H1 (cell line): ENCODE measurements at regions not wholly inside any gene's neighbourhood (a gene's known extent, or its start where the extent isn't known, plus 50 kb on each side); places are given as distances from the start of the nearest gene placed in this dataset.

Experiments used
- CTCF ChIA-PET: fragments of 300-600 bp; sonication (Branson Sonifier 250); formaldehyde crosslinking; loops from one replicate; lab custom pipeline; 2021; ENCODE audit not compliant: partially characterized antibody; lab: Charles Lee
- POLR2A ChIA-PET: fragments of 300-600 bp; sonication (Branson Sonifier 250); formaldehyde crosslinking; loops from one replicate; lab custom pipeline; 2021; ENCODE audit warnings: inconsistent platforms; ENCODE audit not compliant: partially characterized antibody; lab: Charles Lee
- DNase-seq, 2 experiments: peaks; one replicate each; pipeline versions ENCODE4 v3.0.0 to v3.0.0-alpha.2; 2010 to 2022; ENCODE audit warnings: low spot score in 2 of 2, low read depth in 1 of 2, mixed read lengths in 1 of 2
- FAIRE-seq: peaks from 2 replicates; lab custom pipeline; 2011; peaks lifted over from hg19 to GRCh38; lab: Jason Lieb, UNC
- H2AFZ ChIP-seq: 2 replicates; pipeline ENCODE4 v1.8.1; 2012; ENCODE audit warnings: low read length, inconsistent platforms
- H2AK5ac ChIP-seq: 2 replicates; pipeline ENCODE4 v1.6.1; 2013; ENCODE audit warnings: low read depth, low read length
- H2BK120ac ChIP-seq: replicated peaks from 2 replicates; pipeline ENCODE3; 2013; ENCODE audit warnings: low read depth, low read length, inconsistent platforms
- H2BK12ac ChIP-seq: 2 replicates; pipeline ENCODE4 v1.6.1; 2013; ENCODE audit warnings: low read depth, low read length
- H2BK15ac ChIP-seq: 2 replicates; pipeline ENCODE4 v1.6.1; 2013; ENCODE audit warnings: low read length
- H2BK20ac ChIP-seq: 2 replicates; pipeline ENCODE4 v1.6.1; 2013; ENCODE audit warnings: low read length
- H2BK5ac ChIP-seq: 2 replicates; pipeline ENCODE4 v1.6.1; 2013; ENCODE audit warnings: low read depth, low read length
- H3K14ac ChIP-seq: 2 replicates; pipeline ENCODE4 v1.6.1; 2013; ENCODE audit warnings: inconsistent platforms; ENCODE audit not compliant: insufficient read length
- H3K18ac ChIP-seq: 2 replicates; pipeline ENCODE4 v1.6.1; 2013; ENCODE audit warnings: low read length; ENCODE audit errors: extremely low read depth
- H3K23ac ChIP-seq: 2 replicates; pipeline ENCODE4 v1.6.1; 2013; ENCODE audit warnings: inconsistent platforms; ENCODE audit not compliant: insufficient read length
- H3K23me2 ChIP-seq: 2 replicates; pipeline ENCODE4 v1.6.1; 2013; ENCODE audit warnings: low read depth, low read length
- H3K27ac ChIP-seq: 2 replicates; pipeline ENCODE4 v1.6.1; 2011; ENCODE audit warnings: low read depth, low read length, inconsistent platforms
- H3K27me3 ChIP-seq, 4 experiments: replicated peaks in 1 of 4; 1 replicate in 1 of 4; 2 replicates in 3 of 4; pipeline versions ENCODE4 v1.6.1 to v1.8.1; 2011 to 2013; ENCODE audit warnings: low read length in 3 of 4, mild to moderate bottlenecking in 3 of 4, inconsistent platforms in 2 of 4, mixed read lengths in 2 of 4, moderate library complexity in 1 of 4; ENCODE audit not compliant: control insufficient read depth in 3 of 4, insufficient read depth in 3 of 4; ENCODE audit errors: extremely low read depth in 1 of 4
- H3K36me3 ChIP-seq, 4 experiments: 2 replicates each; pipeline versions ENCODE4 v1.6.1 to v1.8.1; 2011 to 2013; ENCODE audit warnings: mild to moderate bottlenecking in 4 of 4, low read length in 3 of 4, moderate library complexity in 2 of 4, control low read depth in 1 of 4, inconsistent platforms in 1 of 4; ENCODE audit not compliant: insufficient read depth in 4 of 4, control insufficient read depth in 2 of 4
- H3K4ac ChIP-seq: replicated peaks from 2 replicates; pipeline ENCODE3; 2013; ENCODE audit warnings: low read length, low read depth, mixed read lengths, inconsistent platforms; ENCODE audit not compliant: insufficient read length
- H3K4me1 ChIP-seq, 4 experiments: replicated peaks in 1 of 4; 1 replicate in 1 of 4; 2 replicates in 3 of 4; pipeline versions ENCODE4 v1.6.1 to v1.8.1; 2011 to 2013; ENCODE audit warnings: low read length in 3 of 4, inconsistent platforms in 2 of 4, mixed read lengths in 1 of 4; ENCODE audit not compliant: insufficient read depth in 4 of 4, control insufficient read depth in 3 of 4
- H3K4me2 ChIP-seq, 2 experiments: 2 replicates each; pipeline versions ENCODE4 v1.6.1 to v1.8.1; 2011 to 2013; ENCODE audit warnings: low read depth in 2 of 2, low read length in 2 of 2, control low read depth in 1 of 2, inconsistent platforms in 1 of 2, mild to moderate bottlenecking in 1 of 2; ENCODE audit not compliant: insufficient read depth in 1 of 2
- H3K4me3 ChIP-seq, 4 experiments: fragments of 200-600, 300-600 bp in 1 of 4; sonication (generic), shearing (Covaris generic), sonication (Bioruptor Twin) in 1 of 4; 2 replicates each; pipeline versions ENCODE4 v1.5.1 to v1.8.1; 2011 to 2016; ENCODE audit warnings: low read length in 4 of 4, low read depth in 3 of 4, control low read depth in 2 of 4, inconsistent platforms in 2 of 4, mild to moderate bottlenecking in 2 of 4, mixed read lengths in 1 of 4, moderate library complexity in 1 of 4; ENCODE audit not compliant: insufficient read depth in 2 of 4; ENCODE audit errors: extremely low read depth in 1 of 4
- H3K56ac ChIP-seq: replicated peaks from 2 replicates; pipeline ENCODE3; 2013; ENCODE audit warnings: low read depth, mild to moderate bottlenecking, mixed read lengths, low read length, inconsistent platforms; ENCODE audit not compliant: insufficient read length
- H3K79me1 ChIP-seq: 2 replicates; pipeline ENCODE4 v1.6.1; 2013; ENCODE audit warnings: low read depth, low read length, control low read depth
- H3K79me2 ChIP-seq, 2 experiments: 2 replicates each; pipeline versions ENCODE4 v1.6.1 to v1.8.1; 2012 to 2013; ENCODE audit warnings: low read length in 2 of 2, mild to moderate bottlenecking in 2 of 2, inconsistent platforms in 1 of 2; ENCODE audit not compliant: insufficient read depth in 2 of 2, control insufficient read depth in 1 of 2
- H3K9ac ChIP-seq, 4 experiments: replicated peaks in 1 of 4; 1 replicate in 1 of 4; 2 replicates in 3 of 4; pipeline versions ENCODE4 v1.6.1 to v1.8.1; 2011 to 2013; ENCODE audit warnings: low read depth in 3 of 4, low read length in 3 of 4, control low read depth in 2 of 4, mild to moderate bottlenecking in 2 of 4, moderate library complexity in 2 of 4, inconsistent platforms in 1 of 4; ENCODE audit errors: extremely low read depth in 1 of 4
- H3K9me3 ChIP-seq, 2 experiments: 2 replicates each; pipeline versions ENCODE4 v1.6.1 to v1.8.1; 2012 to 2013; ENCODE audit warnings: mild to moderate bottlenecking in 2 of 2, moderate library complexity in 2 of 2, control low read depth in 1 of 2, inconsistent platforms in 1 of 2, low read depth in 1 of 2, low read length in 1 of 2, mixed read lengths in 1 of 2; ENCODE audit not compliant: insufficient read depth in 2 of 2
- H4K20me1 ChIP-seq, 2 experiments: replicated peaks in 1 of 2; 2 replicates each; pipeline versions ENCODE3 to v1.8.1; 2011 to 2013; ENCODE audit warnings: inconsistent platforms in 2 of 2, low read length in 2 of 2, mild to moderate bottlenecking in 1 of 2; ENCODE audit not compliant: insufficient read depth in 2 of 2, control insufficient read depth in 1 of 2
- H4K5ac ChIP-seq: 2 replicates; pipeline ENCODE4 v1.6.1; 2013; ENCODE audit warnings: low read length, low read depth, mixed read lengths, inconsistent platforms; ENCODE audit not compliant: insufficient read length
- H4K8ac ChIP-seq: 2 replicates; pipeline ENCODE4 v1.8.0; 2013; ENCODE audit warnings: mild to moderate bottlenecking, moderate library complexity, low read length, inconsistent platforms; ENCODE audit not compliant: insufficient read depth; ENCODE audit errors: extremely low read depth
- H4K91ac ChIP-seq: replicated peaks from 2 replicates; pipeline ENCODE3; 2013; ENCODE audit warnings: low read length, mixed read lengths, inconsistent platforms; ENCODE audit not compliant: insufficient read length
- ASH2L ChIP-seq: fragments of 200-600, 300-600 bp; sonication (generic); IDR thresholded peaks from one replicate; pipeline ENCODE4 v1.7.1; 2017; ENCODE audit warnings: low read length
- CEBPB ChIP-seq: IDR thresholded peaks from 2 replicates; pipeline ENCODE4 v1.6.1; 2012; ENCODE audit warnings: low read depth, low read length
- CREB1 ChIP-seq: IDR thresholded peaks from 2 replicates; pipeline ENCODE4 v1.6.1; 2012; ENCODE audit warnings: inconsistent platforms
- EP300 ChIP-seq, 2 experiments: IDR thresholded peaks; 1 replicate in 1 of 2; 2 replicates in 1 of 2; pipeline ENCODE4 v1.6.1; 2011 to 2012; ENCODE audit warnings: low read depth in 2 of 2, low read length in 2 of 2, mild to moderate bottlenecking in 2 of 2, borderline replicate concordance in 1 of 2, inconsistent platforms in 1 of 2, moderate library complexity in 1 of 2
- GABPA ChIP-seq: IDR thresholded peaks from 2 replicates; pipeline ENCODE4 v1.6.1; 2011; ENCODE audit warnings: mild to moderate bottlenecking, low read length, moderate library complexity, borderline replicate concordance; ENCODE audit not compliant: insufficient read depth
- JUND ChIP-seq: IDR thresholded peaks from 2 replicates; pipeline ENCODE4 v1.6.1; 2011; ENCODE audit warnings: mild to moderate bottlenecking, improper control_type of control experiment, low read length
- MAFK ChIP-seq: IDR thresholded peaks from 2 replicates; pipeline ENCODE4 v1.6.1; 2012; ENCODE audit warnings: low read depth, mild to moderate bottlenecking, improper control_type of control experiment, low read length
- NRF1 ChIP-seq: IDR thresholded peaks from 2 replicates; pipeline ENCODE4 v1.6.1; 2011; ENCODE audit warnings: mild to moderate bottlenecking, low read depth, low read length, improper control_type of control experiment
- POU5F1 ChIP-seq: IDR thresholded peaks from 2 replicates; pipeline ENCODE4 v1.6.1; 2011; ENCODE audit warnings: low read depth, mild to moderate bottlenecking, low read length, moderate library complexity
- RFX5 ChIP-seq: IDR thresholded peaks from 2 replicates; pipeline ENCODE4 v1.6.1; 2011; ENCODE audit warnings: low read depth, low read length, improper control_type of control experiment, borderline replicate concordance
- RXRA ChIP-seq: IDR thresholded peaks from 2 replicates; pipeline ENCODE4 v1.6.1; 2011; ENCODE audit warnings: low read depth, mild to moderate bottlenecking, low read length, moderate library complexity; ENCODE audit not compliant: insufficient read depth
- SAP30 ChIP-seq: fragments of 300-600 bp; sonication (generic); IDR thresholded peaks from 2 replicates; pipeline ENCODE4 v1.7.1; 2012; ENCODE audit warnings: low read length, moderate library complexity, mild to moderate bottlenecking, inconsistent platforms; ENCODE audit not compliant: insufficient read depth, insufficient replicate concordance
- SP1 ChIP-seq: IDR thresholded peaks from 2 replicates; pipeline ENCODE4 v1.6.1; 2011; ENCODE audit warnings: low read depth, low read length
- SP2 ChIP-seq: IDR thresholded peaks from 2 replicates; pipeline ENCODE4 v1.6.1; 2012; ENCODE audit warnings: mild to moderate bottlenecking, low read length, inconsistent platforms
- USF2 ChIP-seq: IDR thresholded peaks from 2 replicates; pipeline ENCODE4 v1.6.1; 2011; ENCODE audit warnings: low read length, improper control_type of control experiment
- WGBS, 2 experiments: shearing (Covaris generic) in 1 of 2; methylation state at CpG; one replicate each; pipeline versions ENCODE4 v1.1.6 to v1.1.7; 2013 to 2015; ENCODE audit warnings: low lambda C conversion rate in 2 of 2, mixed read lengths in 2 of 2, inconsistent platforms in 1 of 2, low coverage in 1 of 2, missing lambda C conversion rate in 1 of 2; ENCODE audit not compliant: insufficient replicate concordance in 2 of 2, insufficient coverage in 1 of 2, insufficient read length in 1 of 2; ENCODE audit errors: extremely low coverage in 1 of 2, missing lambda C conversion rate in 1 of 2; 5-methylcytosine and 5-hydroxymethylcytosine counted together

- H2BK15ac ChIP-seq: no peak overlapping the region
- H2AK5ac ChIP-seq: no peak overlapping the region
- H4K8ac ChIP-seq: no peak overlapping the region
- H2BK20ac ChIP-seq: no peak overlapping the region
- no peaks in the 10 kb centered on the region for H3K23me2 ChIP-seq
- H3K23ac ChIP-seq: no peak overlapping the region
- H3K79me1 ChIP-seq: no peaks in the 10 kb centered on the region
- no peak overlapping the region for H3K4ac ChIP-seq
- H4K5ac ChIP-seq: no peak overlapping the region
- no peaks in the 10 kb centered on the region for H3K9me3 ChIP-seq
- DNase-seq: no peak
- no peak overlapping the region for H3K4me2 ChIP-seq
- H3K56ac ChIP-seq: no peak overlapping the region
- no peak overlapping the region for H2AFZ ChIP-seq
- H3K4me3 ChIP-seq: no peak overlapping the region
- no peaks in the 10 kb centered on the region; a peak in 1 of 8 replicates for H3K36me3 ChIP-seq
- H3K18ac ChIP-seq: no peak overlapping the region
- peaks cover 9 to 14% of the 10 kb centered on the region in 2 experiments for H4K20me1 ChIP-seq
- no peak overlapping the region; the same call in 1 of the 2 replicates for H3K27ac ChIP-seq
- H2BK120ac ChIP-seq: no peak overlapping the region
- no peak overlapping the region for H4K91ac ChIP-seq
- H3K9ac ChIP-seq: no peak overlapping the region
- WGBS, 2 experiments: 74% methylated on average over 2 of the region's 3 CpGs; no CpG with 5 or more reads in 1 of the 2 experiments
- peaks cover 0 to 2% (median under 1%) of the 10 kb centered on the region in 4 experiments; a peak in 1 of 7 replicates for H3K4me1 ChIP-seq
- H3K27me3 ChIP-seq: no peaks in the 10 kb centered on the region
- FAIRE-seq: no peak
- ChIA-PET CTCF (interaction anchor here (1.6 kb wide), 1 partner anchor 24 kb away, joined by 3 read pairs; no protein-coding TSS in a partner anchor), POLR2A (no interaction called here)
- no peak overlapping the region for H2BK12ac ChIP-seq
- no peak overlapping the region for H2BK5ac ChIP-seq
- peaks cover 3 to 99% of the 10 kb centered on the region in 2 experiments; a peak in 3 of 4 replicates for H3K79me2 ChIP-seq
- H3K14ac ChIP-seq: no peak overlapping the region
- TF ChIP-seq SAP30 (no peak), NRF1 (no peak), POU5F1 (no peak), CEBPB (no peak), ASH2L (no peak), JUND (no peak), MAFK (no peak), SP1 (no peak), RFX5 (no peak), EP300 (IDR thresholded peaks at IDR 0.05; ENCODE audit: borderline replicate concordance in 1 of 2, low read depth in 2 of 2, low read length in 2 of 2) (no peak), SP2 (no peak), USF2 (no peak), CREB1 (no peak), GABPA (no peak), RXRA (no peak)
Measured at GRCh38 chrX:45777366-45777765, 576.7 kb upstream of the DIPK2B start.
